ENCODE measurements at regions not wholly inside any gene's neighbourhood (a gene's known extent, or its start where the extent isn't known, plus 50 kb on each side); places are given as distances from the start of the nearest gene placed in this dataset.
A peak's percentile ranks its signal among the peaks of the same experiment; 100 is the strongest.
"Not testable (repeated sequence)": the region's sequence is repeated elsewhere in the genome, so short reads cannot be mapped to it uniquely, and the experiment has no call there.

GRCh38 chr15:32536507-32537172 is 56.6 kb upstream of the GOLGA8N start:
- DNase-seq (ENCODE audit: low read depth), result peak; percentile 11

GRCh38 chr15:32536057-32536493 is 57.2 kb upstream of the GOLGA8N start:
- not testable (repeated sequence) for DNase-seq (ENCODE audit: low read depth)

- not testable (repeated sequence) for DNase-seq (ENCODE audit: low read depth)
Observed at GRCh38 chr15:32535150-32535898, 57.9 kb upstream of the GOLGA8N start.

- DNase-seq (ENCODE audit: low read depth), result not testable (repeated sequence)
Observed at GRCh38 chr15:32522900-32523299, 67.5 kb upstream of the GOLGA8O start.

GRCh38 chr15:32522421-32522820 is 67.0 kb upstream of the GOLGA8O start:
- not testable (repeated sequence) for DNase-seq (ENCODE audit: low read depth)

- DNase-seq (ENCODE audit: low read depth), result not testable (repeated sequence)
Observed at GRCh38 chr15:32518976-32519375, 63.5 kb upstream of the GOLGA8O start.

GRCh38 chr15:32518013-32518412 is 62.6 kb upstream of the GOLGA8O start:
- DNase-seq (ENCODE audit: low read depth), result not testable (repeated sequence)

GRCh38 chr15:32516954-32517353 is 61.5 kb upstream of the GOLGA8O start:
- not testable (repeated sequence) for DNase-seq (ENCODE audit: low read depth)

GRCh38 chr15:32513378-32513777 is 57.9 kb upstream of the GOLGA8O start:
- not testable (repeated sequence) for DNase-seq (ENCODE audit: low read depth)

GRCh38 chr15:32510027-32510426 is 54.6 kb upstream of the GOLGA8O start:
- DNase-seq (ENCODE audit: low read depth), result not testable (repeated sequence)

GRCh38 chr15:32508081-32508480 is 52.6 kb upstream of the GOLGA8O start:
- not testable (repeated sequence) for DNase-seq (ENCODE audit: low read depth)

- not testable (repeated sequence) for DNase-seq (ENCODE audit: low read depth)
Observed at GRCh38 chr15:32506787-32507186, 51.4 kb upstream of the GOLGA8O start.

GRCh38 chr15:32505633-32506032 is 50.2 kb upstream of the GOLGA8O start:
- DNase-seq (ENCODE audit: low read depth), result not testable (repeated sequence)
